ENCODE measurements at regions not wholly inside any gene's neighbourhood (a gene's known extent, or its start where the extent isn't known, plus 50 kb on each side); places are given as distances from the start of the nearest gene placed in this dataset.

DNA sequence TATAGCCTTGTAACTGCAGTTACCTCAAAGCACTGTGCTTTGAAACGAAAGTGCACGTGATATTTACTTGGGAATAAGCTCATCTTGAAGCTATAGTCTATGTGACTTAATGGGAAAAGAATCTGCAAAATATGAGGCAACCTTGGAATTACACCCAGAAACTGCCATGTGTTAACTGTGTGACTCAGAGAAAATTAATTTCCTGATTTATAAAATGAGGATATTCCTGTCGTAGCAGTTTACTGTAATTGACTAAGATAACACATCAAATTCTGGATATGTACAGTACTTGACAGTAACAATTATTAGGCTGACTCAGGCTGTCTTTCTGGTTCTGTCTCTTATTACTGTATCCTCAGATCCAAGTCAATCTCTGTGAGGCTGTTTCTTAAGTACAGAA is 1079.9 kb upstream of the ACO1 start:
- TF ChIP-seq POLR2AphosphoS5 (IDR thresholded peaks at IDR 0.05; ENCODE audit: low read depth, low read length): no peak
- TF ChIP-seq, protein P1, sequence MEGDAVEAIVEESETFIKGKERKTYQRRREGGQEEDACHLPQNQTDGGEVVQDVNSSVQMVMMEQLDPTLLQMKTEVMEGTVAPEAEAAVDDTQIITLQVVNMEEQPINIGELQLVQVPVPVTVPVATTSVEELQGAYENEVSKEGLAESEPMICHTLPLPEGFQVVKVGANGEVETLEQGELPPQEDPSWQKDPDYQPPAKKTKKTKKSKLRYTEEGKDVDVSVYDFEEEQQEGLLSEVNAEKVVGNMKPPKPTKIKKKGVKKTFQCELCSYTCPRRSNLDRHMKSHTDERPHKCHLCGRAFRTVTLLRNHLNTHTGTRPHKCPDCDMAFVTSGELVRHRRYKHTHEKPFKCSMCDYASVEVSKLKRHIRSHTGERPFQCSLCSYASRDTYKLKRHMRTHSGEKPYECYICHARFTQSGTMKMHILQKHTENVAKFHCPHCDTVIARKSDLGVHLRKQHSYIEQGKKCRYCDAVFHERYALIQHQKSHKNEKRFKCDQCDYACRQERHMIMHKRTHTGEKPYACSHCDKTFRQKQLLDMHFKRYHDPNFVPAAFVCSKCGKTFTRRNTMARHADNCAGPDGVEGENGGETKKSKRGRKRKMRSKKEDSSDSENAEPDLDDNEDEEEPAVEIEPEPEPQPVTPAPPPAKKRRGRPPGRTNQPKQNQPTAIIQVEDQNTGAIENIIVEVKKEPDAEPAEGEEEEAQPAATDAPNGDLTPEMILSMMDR (IDR thresholded peaks at IDR 0.05): no peak
- TF ChIP-seq TCF7L2 (IDR thresholded peaks at IDR 0.05; ENCODE audit: low read depth, low read length): no peak
- TF ChIP-seq, protein P2, sequence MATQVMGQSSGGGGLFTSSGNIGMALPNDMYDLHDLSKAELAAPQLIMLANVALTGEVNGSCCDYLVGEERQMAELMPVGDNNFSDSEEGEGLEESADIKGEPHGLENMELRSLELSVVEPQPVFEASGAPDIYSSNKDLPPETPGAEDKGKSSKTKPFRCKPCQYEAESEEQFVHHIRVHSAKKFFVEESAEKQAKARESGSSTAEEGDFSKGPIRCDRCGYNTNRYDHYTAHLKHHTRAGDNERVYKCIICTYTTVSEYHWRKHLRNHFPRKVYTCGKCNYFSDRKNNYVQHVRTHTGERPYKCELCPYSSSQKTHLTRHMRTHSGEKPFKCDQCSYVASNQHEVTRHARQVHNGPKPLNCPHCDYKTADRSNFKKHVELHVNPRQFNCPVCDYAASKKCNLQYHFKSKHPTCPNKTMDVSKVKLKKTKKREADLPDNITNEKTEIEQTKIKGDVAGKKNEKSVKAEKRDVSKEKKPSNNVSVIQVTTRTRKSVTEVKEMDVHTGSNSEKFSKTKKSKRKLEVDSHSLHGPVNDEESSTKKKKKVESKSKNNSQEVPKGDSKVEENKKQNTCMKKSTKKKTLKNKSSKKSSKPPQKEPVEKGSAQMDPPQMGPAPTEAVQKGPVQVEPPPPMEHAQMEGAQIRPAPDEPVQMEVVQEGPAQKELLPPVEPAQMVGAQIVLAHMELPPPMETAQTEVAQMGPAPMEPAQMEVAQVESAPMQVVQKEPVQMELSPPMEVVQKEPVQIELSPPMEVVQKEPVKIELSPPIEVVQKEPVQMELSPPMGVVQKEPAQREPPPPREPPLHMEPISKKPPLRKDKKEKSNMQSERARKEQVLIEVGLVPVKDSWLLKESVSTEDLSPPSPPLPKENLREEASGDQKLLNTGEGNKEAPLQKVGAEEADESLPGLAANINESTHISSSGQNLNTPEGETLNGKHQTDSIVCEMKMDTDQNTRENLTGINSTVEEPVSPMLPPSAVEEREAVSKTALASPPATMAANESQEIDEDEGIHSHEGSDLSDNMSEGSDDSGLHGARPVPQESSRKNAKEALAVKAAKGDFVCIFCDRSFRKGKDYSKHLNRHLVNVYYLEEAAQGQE (IDR thresholded peaks at IDR 0.05; ENCODE audit: insufficient read depth in 1 of 2, low read depth in 2 of 2, low read length in 1 of 2): no peak
- no peak for TF ChIP-seq SIN3A (IDR thresholded peaks at IDR 0.05; ENCODE audit: borderline replicate concordance, insufficient read depth, low read depth, low read length)
